ENCODE measurements at regions not wholly inside any gene's neighbourhood (a gene's known extent, or its start where the extent isn't known, plus 50 kb on each side); places are given as distances from the start of the nearest gene placed in this dataset.

DNA sequence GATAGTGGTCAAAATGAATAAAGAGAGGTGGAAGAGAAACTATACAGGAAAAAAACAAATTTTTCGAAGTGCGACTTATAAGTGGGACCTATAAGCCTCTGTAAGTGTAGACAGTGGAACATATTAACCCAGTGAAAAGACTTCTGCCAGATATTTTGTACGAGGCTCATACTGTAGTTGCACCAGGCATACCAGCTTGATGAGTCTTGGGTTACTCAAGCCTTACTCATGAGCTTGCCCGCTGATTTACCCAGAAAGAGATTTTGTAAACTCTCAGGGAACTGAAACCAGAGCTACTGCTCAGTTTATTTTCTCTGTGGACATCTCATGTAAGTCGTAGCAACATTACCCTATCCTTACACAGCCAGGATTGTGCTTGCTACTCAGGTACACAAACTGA lies 708.0 kb upstream of the SOX9 start:
- Mint-ChIP-seq H3K9me3 (no peaks in the 10 kb centered on the region), H3K4me1 (ENCODE audit: low read depth) (no peaks in the 10 kb centered on the region), H3K36me3 (ENCODE audit: low read depth) (no peaks in the 10 kb centered on the region), H3K27ac (no peak overlapping the region), H3K4me3 (no peak overlapping the region), H3K27me3 (no peaks in the 10 kb centered on the region)
- intact Hi-C loops (cut with micrococcal nuclease): no loop called here

DNA sequence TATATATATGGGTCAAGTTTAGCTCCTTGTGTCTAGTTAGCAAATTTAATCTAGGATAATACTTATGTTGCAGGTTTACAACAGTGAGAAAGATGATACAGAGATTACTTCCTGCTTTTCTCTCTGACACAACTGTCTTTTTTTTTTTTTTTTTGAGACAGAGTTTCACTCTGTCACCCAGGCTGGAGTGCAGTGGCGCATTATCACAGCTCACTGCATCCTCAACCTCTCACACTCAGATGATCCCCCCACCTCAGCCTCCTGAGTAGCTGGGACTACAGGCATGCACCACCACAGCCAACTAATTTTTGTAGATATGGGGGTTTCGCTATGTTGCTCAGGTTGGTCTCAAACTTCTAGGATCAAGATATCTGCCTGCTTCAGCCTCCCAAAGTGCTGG lies 706.9 kb upstream of the SOX9 start:
- no peaks in the 10 kb centered on the region for H3K9me3 Mint-ChIP-seq
- intact Hi-C loops (cut with micrococcal nuclease): no loop called here
- H3K27me3 Mint-ChIP-seq: no peaks in the 10 kb centered on the region
- no peak overlapping the region for H3K27ac Mint-ChIP-seq
- no peaks in the 10 kb centered on the region for H3K36me3 Mint-ChIP-seq (ENCODE audit: low read depth)
- no peak overlapping the region for H3K4me3 Mint-ChIP-seq
- H3K4me1 Mint-ChIP-seq (ENCODE audit: low read depth): no peaks in the 10 kb centered on the region

DNA sequence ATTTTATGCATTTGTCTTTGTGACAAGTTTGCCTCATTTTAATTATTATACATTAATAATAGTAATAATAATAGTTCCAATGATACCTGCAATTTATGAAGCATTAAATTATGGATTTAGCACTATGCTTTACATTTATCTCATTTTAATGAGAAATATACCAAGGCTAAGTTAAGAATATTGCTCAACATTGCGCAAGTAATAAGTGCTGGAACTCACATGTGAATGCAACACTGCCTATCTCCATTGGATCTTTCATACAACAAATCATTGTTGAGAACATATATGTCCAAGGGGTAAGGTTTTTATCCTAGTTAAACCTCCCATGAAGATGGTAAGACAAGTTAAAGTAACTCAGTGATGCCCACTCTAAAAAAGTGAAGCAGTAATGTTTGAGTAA lies 703.7 kb upstream of the SOX9 start:
- Mint-ChIP-seq H3K9me3 (no peaks in the 10 kb centered on the region), H3K4me1 (ENCODE audit: low read depth) (no peaks in the 10 kb centered on the region), H3K4me3 (no peak overlapping the region), H3K27me3 (no peaks in the 10 kb centered on the region), H3K27ac (no peak overlapping the region), H3K36me3 (ENCODE audit: low read depth) (no peaks in the 10 kb centered on the region)
- intact Hi-C loops (cut with micrococcal nuclease): no loop called here

DNA sequence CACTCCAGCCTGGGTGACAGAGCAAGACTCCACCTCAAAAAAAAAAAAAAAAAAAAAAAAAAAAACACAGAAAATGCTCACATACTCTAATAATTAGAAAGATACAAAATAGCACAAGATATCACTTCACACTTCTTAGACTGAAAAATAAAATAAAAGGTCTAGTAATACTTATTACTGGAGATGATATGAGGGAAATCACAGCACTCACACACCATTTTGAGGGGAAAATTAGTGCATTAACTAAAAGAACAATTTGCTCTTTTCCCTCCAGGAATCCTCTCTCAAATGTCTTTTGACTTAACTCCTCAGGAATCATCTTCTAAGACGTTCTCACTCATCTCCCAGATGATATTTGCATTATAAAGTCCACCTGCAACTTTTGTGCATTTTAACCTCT lies 697.9 kb upstream of the SOX9 start:
- Mint-ChIP-seq H3K4me3 (no peak overlapping the region), H3K4me1 (ENCODE audit: low read depth) (no peaks in the 10 kb centered on the region), H3K36me3 (ENCODE audit: low read depth) (no peaks in the 10 kb centered on the region), H3K27ac (no peak overlapping the region), H3K9me3 (no peaks in the 10 kb centered on the region), H3K27me3 (no peaks in the 10 kb centered on the region)
- intact Hi-C loops (cut with micrococcal nuclease): no loop called here

DNA sequence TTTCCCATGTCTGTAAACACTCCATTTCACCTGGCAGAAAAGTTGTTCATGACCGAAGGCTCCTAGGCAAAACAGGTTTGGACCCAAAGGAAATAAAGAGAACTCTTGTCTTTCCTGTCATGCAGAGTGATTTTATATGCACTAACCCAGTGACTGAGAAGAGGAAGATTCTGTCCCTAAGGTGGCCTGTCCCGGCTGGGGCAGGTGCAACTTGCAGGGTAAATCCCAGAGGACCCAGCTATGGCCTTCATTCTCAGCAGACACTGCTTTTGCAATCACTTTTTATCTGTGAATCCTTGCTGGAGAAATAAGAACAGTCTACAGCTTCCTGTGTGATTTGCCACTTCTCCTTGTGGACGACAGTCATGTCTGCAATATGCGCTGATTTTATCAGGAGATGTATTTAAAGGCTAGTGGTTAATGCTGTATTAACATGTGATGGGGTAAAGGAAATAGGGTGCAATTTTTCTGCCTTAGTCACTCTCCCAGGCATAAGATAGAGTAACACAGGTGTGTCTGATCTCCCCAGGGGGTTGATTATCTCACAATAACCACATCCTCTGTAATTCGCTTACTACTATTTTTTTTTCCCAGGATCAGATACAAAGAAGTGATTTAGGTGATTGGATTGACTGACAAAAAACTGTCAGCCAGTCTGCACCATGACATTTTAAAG lies 696.8 kb upstream of the SOX9 start:
- intact Hi-C loops (cut with micrococcal nuclease): no loop called here
- no peaks in the 10 kb centered on the region for H3K36me3 Mint-ChIP-seq (ENCODE audit: low read depth)
- no peaks in the 10 kb centered on the region for H3K4me1 Mint-ChIP-seq (ENCODE audit: low read depth)
- H3K4me3 Mint-ChIP-seq: no peak overlapping the region
- H3K9me3 Mint-ChIP-seq: peaks cover 7% of the 10 kb centered on the region
- no peak overlapping the region for H3K27ac Mint-ChIP-seq
- no peaks in the 10 kb centered on the region for H3K27me3 Mint-ChIP-seq

DNA sequence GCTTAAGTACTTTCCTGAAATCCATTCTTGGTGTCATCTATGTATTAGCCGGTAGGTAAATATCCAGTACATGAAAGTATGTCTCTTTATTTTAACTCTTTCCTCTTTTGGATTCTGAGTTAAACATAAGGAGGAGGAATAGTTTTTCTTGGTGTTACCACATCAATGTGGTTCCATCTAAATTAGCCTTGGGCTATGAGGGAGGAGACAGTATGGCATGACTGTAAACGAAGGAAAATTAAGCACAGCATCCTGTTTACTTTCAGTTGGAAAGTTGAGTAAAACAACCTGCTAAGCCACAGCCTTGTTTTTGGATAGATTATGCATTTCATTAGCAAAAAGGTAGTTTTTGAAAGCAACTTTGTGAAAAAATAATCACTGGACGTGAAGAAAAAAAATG lies 693.0 kb upstream of the SOX9 start:
- Mint-ChIP-seq H3K4me3 (no peak overlapping the region), H3K27me3 (no peaks in the 10 kb centered on the region), H3K36me3 (ENCODE audit: low read depth) (no peaks in the 10 kb centered on the region), H3K27ac (no peak overlapping the region), H3K9me3 (peaks cover 10% of the 10 kb centered on the region), H3K4me1 (ENCODE audit: low read depth) (no peaks in the 10 kb centered on the region)
- intact Hi-C loops (cut with micrococcal nuclease): no loop called here

DNA sequence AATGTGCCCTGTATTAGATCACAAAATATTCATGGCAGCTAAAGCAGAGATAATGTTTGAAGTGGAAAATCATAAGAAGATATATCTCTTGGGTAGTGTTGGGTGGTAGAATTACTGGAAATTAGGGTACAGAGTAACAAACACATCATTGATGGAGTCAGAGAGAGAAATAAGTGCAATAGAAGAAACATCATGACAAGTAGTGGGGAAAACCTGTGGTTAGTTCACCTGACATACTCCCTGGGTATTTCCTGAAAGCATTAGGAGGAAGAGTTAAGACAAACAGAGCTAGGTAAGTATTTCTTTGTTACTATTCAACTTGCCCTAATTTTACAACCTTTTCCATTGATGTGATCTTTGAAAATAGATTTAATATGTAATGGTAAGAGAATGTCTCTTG lies 691.9 kb upstream of the SOX9 start:
- H3K27ac Mint-ChIP-seq: no peak overlapping the region
- H3K27me3 Mint-ChIP-seq: no peaks in the 10 kb centered on the region
- peaks cover 10% of the 10 kb centered on the region for H3K9me3 Mint-ChIP-seq
- H3K36me3 Mint-ChIP-seq (ENCODE audit: low read depth): no peaks in the 10 kb centered on the region
- intact Hi-C loops (cut with micrococcal nuclease): no loop called here
- no peaks in the 10 kb centered on the region for H3K4me1 Mint-ChIP-seq (ENCODE audit: low read depth)
- H3K4me3 Mint-ChIP-seq: no peak overlapping the region

DNA sequence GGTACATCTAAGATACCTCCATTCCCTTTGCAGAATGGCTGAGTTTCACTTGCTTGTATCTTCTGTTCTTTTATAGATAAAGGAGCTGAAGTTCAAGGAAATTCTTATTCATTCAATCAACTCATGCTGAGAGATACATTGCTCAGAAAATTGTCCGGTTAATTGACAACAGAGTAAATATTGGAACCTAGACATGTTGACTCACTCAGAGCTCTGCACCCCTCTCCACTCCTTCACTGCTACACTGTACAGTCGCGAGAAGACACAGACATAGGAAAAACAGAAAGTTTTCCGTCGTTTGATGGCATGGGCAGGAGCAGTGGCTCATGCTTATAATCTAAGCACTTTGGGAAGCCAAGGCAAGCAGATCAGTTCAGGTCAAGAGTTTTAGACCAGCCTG lies 690.5 kb upstream of the SOX9 start:
- Mint-ChIP-seq H3K36me3 (ENCODE audit: low read depth) (no peaks in the 10 kb centered on the region), H3K27ac (no peak overlapping the region), H3K4me3 (no peak overlapping the region), H3K9me3 (peaks cover 10% of the 10 kb centered on the region), H3K4me1 (ENCODE audit: low read depth) (no peaks in the 10 kb centered on the region), H3K27me3 (no peaks in the 10 kb centered on the region)
- intact Hi-C loops (cut with micrococcal nuclease): no loop called here

DNA sequence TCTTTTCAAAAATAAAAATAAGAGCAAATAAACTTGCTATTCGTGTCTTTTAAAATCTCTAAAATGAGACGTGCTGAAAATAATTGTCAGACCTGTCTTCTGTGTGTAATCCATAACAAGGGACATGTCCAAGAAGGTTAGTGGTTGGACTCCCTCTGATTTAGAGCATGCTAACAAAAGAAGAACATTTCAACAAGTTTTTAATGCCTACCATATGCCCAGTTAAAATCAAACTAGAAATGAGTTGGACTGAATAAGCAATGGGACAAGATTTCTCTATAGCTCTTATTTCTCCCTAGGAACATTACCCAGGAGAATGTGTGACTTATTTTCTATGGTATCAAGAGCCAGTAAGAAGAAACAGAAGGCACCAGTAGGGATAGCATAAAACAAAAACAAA lies 689.7 kb upstream of the SOX9 start:
- H3K9me3 Mint-ChIP-seq: peaks cover 10% of the 10 kb centered on the region
- no peak overlapping the region for H3K4me3 Mint-ChIP-seq
- no peak overlapping the region for H3K27ac Mint-ChIP-seq
- H3K4me1 Mint-ChIP-seq (ENCODE audit: low read depth): no peaks in the 10 kb centered on the region
- no peaks in the 10 kb centered on the region for H3K36me3 Mint-ChIP-seq (ENCODE audit: low read depth)
- intact Hi-C loops (cut with micrococcal nuclease): no loop called here
- no peaks in the 10 kb centered on the region for H3K27me3 Mint-ChIP-seq

DNA sequence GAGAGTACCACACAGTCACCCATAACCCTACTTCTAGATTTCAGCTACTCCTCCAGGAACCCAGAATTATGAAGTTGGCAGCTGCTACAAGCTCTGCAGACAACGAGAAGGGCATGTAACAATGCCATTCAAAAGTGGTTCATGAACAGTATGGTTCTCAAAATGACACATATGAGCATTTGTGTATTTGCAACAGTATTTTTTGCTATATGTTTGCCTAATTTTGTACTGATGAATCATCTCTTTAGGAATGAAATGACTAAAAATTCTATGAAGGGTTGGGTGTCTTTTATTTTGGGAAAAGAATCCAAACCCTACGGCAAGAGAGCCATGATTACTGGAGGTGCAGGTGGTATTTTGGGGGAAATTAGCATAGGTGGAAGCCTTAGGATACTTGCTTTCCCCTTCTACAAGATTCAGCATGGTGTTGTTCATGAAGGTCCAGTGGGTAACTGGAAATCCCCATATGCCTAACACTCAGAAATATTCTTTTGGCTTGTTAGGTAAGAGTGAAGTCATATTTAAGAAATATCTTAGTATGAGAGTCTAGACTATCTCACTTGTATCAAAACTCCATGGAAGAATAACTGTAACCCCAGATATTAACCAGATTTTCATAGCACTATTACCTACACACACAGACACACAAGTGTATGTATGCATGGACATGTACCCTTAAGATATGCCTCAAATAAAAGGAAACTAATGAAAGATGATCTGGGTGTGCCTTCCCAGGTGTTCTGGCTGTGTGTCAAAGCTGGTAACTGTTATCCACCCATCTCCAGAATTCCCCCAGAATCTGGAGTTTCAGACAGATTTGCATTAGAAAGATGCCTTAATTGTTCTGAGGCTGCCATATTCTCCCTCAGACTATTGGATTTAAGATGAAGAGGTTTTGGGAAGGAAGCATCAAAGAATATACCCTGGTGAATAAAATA lies 688.2 kb upstream of the SOX9 start:
- H3K9me3 Mint-ChIP-seq: peaks cover 10% of the 10 kb centered on the region
- H3K27me3 Mint-ChIP-seq: no peaks in the 10 kb centered on the region
- no peak overlapping the region for H3K4me3 Mint-ChIP-seq
- H3K4me1 Mint-ChIP-seq (ENCODE audit: low read depth): no peaks in the 10 kb centered on the region
- H3K36me3 Mint-ChIP-seq (ENCODE audit: low read depth): no peaks in the 10 kb centered on the region
- intact Hi-C loops (cut with micrococcal nuclease): no loop called here
- no peak overlapping the region for H3K27ac Mint-ChIP-seq

DNA sequence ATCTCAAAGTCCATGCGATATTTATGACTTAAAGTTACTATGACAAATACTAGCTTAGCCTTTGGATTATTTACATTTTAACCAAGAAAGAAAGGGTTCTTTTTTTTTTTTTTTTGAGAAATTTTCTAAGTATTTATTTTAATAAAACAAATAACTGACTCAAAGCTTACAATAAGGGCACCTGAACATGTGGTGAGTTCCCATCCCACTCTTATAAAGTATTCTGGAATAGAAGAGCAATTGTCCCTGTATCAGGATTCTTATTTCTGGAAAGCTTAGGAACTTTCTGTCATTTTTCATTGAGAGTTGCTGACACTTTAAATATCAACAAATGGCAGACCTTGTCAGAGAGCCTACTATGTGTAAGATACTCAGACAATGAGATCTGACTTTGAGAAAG lies 686.1 kb upstream of the SOX9 start:
- no peak overlapping the region for H3K4me3 Mint-ChIP-seq
- no peak overlapping the region for H3K27ac Mint-ChIP-seq
- H3K4me1 Mint-ChIP-seq (ENCODE audit: low read depth): no peaks in the 10 kb centered on the region
- no peaks in the 10 kb centered on the region for H3K36me3 Mint-ChIP-seq (ENCODE audit: low read depth)
- H3K9me3 Mint-ChIP-seq: peaks cover 8% of the 10 kb centered on the region
- intact Hi-C loops (cut with micrococcal nuclease): no loop called here
- H3K27me3 Mint-ChIP-seq: no peaks in the 10 kb centered on the region

DNA sequence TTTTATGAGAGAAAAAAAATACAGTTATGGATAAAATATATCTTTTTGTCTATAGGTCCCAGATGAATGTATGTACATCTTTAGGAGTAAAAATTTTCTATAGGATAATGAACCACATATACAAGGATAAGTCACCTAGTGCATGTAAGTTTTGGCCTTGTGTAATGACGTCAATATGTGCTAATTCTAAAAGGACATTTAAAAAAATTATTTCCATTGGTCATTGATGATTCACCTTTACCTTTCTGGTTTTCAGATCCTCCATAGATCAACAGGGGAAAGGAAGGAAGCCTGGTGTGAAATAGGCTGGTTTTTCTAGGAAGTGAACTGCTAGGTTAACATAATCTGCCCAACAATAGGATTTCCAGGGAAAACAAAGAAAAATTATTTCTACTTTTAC lies 684.3 kb upstream of the SOX9 start:
- H3K36me3 Mint-ChIP-seq (ENCODE audit: low read depth): no peaks in the 10 kb centered on the region
- intact Hi-C loops (cut with micrococcal nuclease): no loop called here
- no peaks in the 10 kb centered on the region for H3K4me1 Mint-ChIP-seq (ENCODE audit: low read depth)
- no peak overlapping the region for H3K4me3 Mint-ChIP-seq
- peaks cover 8% of the 10 kb centered on the region for H3K9me3 Mint-ChIP-seq
- no peak overlapping the region for H3K27ac Mint-ChIP-seq
- H3K27me3 Mint-ChIP-seq: no peaks in the 10 kb centered on the region

DNA sequence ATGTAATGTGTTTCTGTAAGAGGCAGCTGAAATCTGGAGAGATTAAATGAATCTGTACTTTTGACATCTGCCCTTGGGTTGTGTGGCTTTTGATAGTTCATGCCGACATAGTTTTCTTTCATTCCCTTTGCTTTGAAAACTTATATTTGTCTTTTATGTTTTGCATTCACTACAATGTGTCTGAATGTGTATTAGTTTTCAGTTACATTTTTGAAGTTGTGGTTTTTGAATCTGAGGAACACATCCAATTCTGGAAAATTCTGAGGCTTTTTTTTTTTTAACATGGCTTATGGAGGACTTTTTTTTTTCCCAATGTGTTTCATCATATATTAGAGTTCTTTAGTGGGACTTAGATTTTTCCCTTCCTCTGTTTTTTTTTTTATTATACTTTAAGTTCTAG lies 683.7 kb upstream of the SOX9 start:
- Mint-ChIP-seq H3K27me3 (no peaks in the 10 kb centered on the region), H3K9me3 (peaks cover 8% of the 10 kb centered on the region), H3K4me1 (ENCODE audit: low read depth) (no peaks in the 10 kb centered on the region), H3K36me3 (ENCODE audit: low read depth) (no peaks in the 10 kb centered on the region), H3K27ac (no peak overlapping the region), H3K4me3 (no peak overlapping the region)
- intact Hi-C loops (cut with micrococcal nuclease): no loop called here

DNA sequence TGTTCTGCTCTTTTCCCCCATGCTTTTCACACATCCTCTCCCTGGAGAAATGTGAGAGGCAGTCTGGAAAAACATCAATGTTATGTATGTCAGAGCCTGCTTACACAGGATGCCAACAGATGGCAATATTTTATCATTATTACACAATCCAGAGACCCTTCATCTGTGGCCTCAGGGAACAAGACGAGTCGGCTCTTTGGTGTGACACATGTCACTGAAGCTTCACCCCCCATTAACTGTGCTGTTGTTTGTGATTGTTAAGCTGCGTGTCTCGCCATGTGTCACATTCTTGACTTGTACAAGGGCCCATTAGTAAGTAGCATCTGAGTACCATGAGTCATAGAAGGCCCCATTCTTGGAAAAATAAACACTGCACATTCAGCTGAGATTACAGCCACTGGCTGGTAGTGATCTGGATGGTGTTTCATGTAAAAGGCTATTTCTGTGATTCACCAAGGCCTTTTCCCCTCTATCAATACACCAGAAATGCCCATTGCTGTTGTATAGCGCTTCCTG lies 682.1 kb upstream of the SOX9 start:
- intact Hi-C loops (cut with micrococcal nuclease): no loop called here
- Mint-ChIP-seq H3K4me3 (no peak overlapping the region), H3K4me1 (ENCODE audit: low read depth) (no peaks in the 10 kb centered on the region), H3K27me3 (no peaks in the 10 kb centered on the region), H3K36me3 (ENCODE audit: low read depth) (no peaks in the 10 kb centered on the region), H3K27ac (no peak overlapping the region), H3K9me3 (peaks cover 8% of the 10 kb centered on the region)

Measured in dendritic cell treated with granulocyte-macrophage colony-stimulating factor and Interleukin-4, amounts not matched to agents 40 ng/mL and 50 ng/mL, for 4 days (primary cell).